GM12891 (cell line): ENCODE measurements at regions not wholly inside any gene's neighbourhood (a gene's known extent, or its start where the extent isn't known, plus 50 kb on each side); places are given as distances from the start of the nearest gene placed in this dataset.

Source experiments
- PAX5 ChIP-seq: IDR thresholded peaks from 2 replicates; pipeline ENCODE4 v1.6.1; 2011; ENCODE audit warnings: low read length, moderate library complexity, mild to moderate bottlenecking; ENCODE audit not compliant: insufficient read depth, severe bottlenecking
- POLR2A ChIP-seq: IDR thresholded peaks from 2 replicates; pipeline ENCODE4 v1.6.1; 2011; ENCODE audit warnings: low read depth, low read length, control low read depth
- POLR2AphosphoS5 ChIP-seq: IDR thresholded peaks from 2 replicates; pipeline ENCODE4 v1.6.1; 2011; ENCODE audit warnings: low read depth, low read length, control low read depth
- SPI1 ChIP-seq: IDR thresholded peaks from 2 replicates; pipeline ENCODE4 v1.6.1; 2011; ENCODE audit warnings: low read depth, low read length, control low read depth
- TAF1 ChIP-seq: IDR thresholded peaks from 2 replicates; pipeline ENCODE4 v1.6.1; 2011; ENCODE audit warnings: low read depth, low read length, control low read depth

- TF ChIP-seq POLR2A (no peak), POLR2AphosphoS5 (no peak), SPI1 (no peak), TAF1 (no peak), PAX5 (no peak)
Measured at GRCh38 chr1:37167479-37167878, 133.2 kb upstream of the GRIK3 start.
